ENCODE measurements at regions not wholly inside any gene's neighbourhood (a gene's known extent, or its start where the extent isn't known, plus 50 kb on each side); places are given as distances from the start of the nearest gene placed in this dataset.

DNA sequence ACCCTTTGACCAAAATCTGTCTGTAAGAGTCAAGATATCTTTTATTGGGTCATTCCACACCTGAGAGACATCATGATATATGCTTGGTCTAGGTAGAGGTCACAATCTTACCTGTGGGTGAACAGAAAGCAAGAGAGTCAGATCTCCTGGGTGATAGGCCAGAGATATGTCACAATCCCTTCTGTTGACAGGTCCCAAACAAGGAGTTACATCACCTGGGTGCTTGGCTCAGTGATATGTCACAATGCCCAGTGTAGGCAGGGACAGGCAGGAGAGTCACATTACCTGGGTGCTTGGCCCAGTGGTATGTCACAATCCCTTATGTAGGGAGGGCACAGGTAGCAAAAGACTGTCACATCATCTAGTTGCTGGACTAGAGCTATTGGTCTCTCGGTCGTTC, 1991.2 kb downstream of the TP53TG3F start:
- TF ChIP-seq, protein P1, sequence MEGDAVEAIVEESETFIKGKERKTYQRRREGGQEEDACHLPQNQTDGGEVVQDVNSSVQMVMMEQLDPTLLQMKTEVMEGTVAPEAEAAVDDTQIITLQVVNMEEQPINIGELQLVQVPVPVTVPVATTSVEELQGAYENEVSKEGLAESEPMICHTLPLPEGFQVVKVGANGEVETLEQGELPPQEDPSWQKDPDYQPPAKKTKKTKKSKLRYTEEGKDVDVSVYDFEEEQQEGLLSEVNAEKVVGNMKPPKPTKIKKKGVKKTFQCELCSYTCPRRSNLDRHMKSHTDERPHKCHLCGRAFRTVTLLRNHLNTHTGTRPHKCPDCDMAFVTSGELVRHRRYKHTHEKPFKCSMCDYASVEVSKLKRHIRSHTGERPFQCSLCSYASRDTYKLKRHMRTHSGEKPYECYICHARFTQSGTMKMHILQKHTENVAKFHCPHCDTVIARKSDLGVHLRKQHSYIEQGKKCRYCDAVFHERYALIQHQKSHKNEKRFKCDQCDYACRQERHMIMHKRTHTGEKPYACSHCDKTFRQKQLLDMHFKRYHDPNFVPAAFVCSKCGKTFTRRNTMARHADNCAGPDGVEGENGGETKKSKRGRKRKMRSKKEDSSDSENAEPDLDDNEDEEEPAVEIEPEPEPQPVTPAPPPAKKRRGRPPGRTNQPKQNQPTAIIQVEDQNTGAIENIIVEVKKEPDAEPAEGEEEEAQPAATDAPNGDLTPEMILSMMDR (IDR thresholded peaks at IDR 0.05; ENCODE audit: insufficient read depth, low read depth, low read length) = no peak
- TF ChIP-seq EZH2 (IDR thresholded peaks at IDR 0.05; ENCODE audit: insufficient read depth, low read length) = no peak

Measured in astrocyte (in vitro differentiated cells and primary cell).